H9 (cell line): ENCODE measurements at regions not wholly inside any gene's neighbourhood (a gene's known extent, or its start where the extent isn't known, plus 50 kb on each side); places are given as distances from the start of the nearest gene placed in this dataset.

Experiments used
- DNase-seq: peaks from one replicate; pipeline ENCODE4 v3.0.0-alpha.2; 2017
- H2AFZ ChIP-seq: one replicate; pipeline ENCODE4 v1.6.1; 2013; ENCODE audit warnings: mild to moderate bottlenecking, low read length, control low read depth, moderate library complexity
- H2AK5ac ChIP-seq: 2 replicates; pipeline ENCODE4 v1.6.1; 2013; ENCODE audit warnings: low read length, control low read depth, mixed read lengths; ENCODE audit not compliant: insufficient read length
- H2BK120ac ChIP-seq: one replicate; pipeline ENCODE4 v1.6.1; 2013; ENCODE audit warnings: low read depth, mild to moderate bottlenecking, low read length, control low read depth, inconsistent platforms; ENCODE audit not compliant: poor library complexity, severe bottlenecking
- H2BK12ac ChIP-seq: 2 replicates; pipeline ENCODE4 v1.6.1; 2013; ENCODE audit warnings: low read length, control low read depth, mixed read lengths, low read depth; ENCODE audit not compliant: insufficient read length
- H2BK15ac ChIP-seq: 2 replicates; pipeline ENCODE4 v1.6.1; 2013; ENCODE audit warnings: low read depth, low read length, control low read depth
- H2BK20ac ChIP-seq: one replicate; pipeline ENCODE4 v1.6.1; 2013; ENCODE audit warnings: low read depth, mild to moderate bottlenecking, low read length, control low read depth, inconsistent platforms; ENCODE audit not compliant: poor library complexity, severe bottlenecking
- H2BK5ac ChIP-seq: 2 replicates; pipeline ENCODE4 v1.6.1; 2013; ENCODE audit warnings: low read length, control low read depth, mixed read lengths; ENCODE audit not compliant: insufficient read length
- H3K14ac ChIP-seq: 2 replicates; pipeline ENCODE4 v1.6.1; 2013; ENCODE audit warnings: low read length, control low read depth; ENCODE audit not compliant: insufficient read depth
- H3K18ac ChIP-seq: 2 replicates; pipeline ENCODE4 v1.6.1; 2013; ENCODE audit warnings: low read depth, mild to moderate bottlenecking, mixed read lengths, low read length, control low read depth; ENCODE audit not compliant: insufficient read length
- H3K23ac ChIP-seq: 2 replicates; pipeline ENCODE4 v1.6.1; 2013; ENCODE audit warnings: low read length, control low read depth, mixed read lengths, low read depth; ENCODE audit not compliant: insufficient read length
- H3K23me2 ChIP-seq: 2 replicates; pipeline ENCODE4 v1.6.1; 2013; ENCODE audit warnings: low read depth, mild to moderate bottlenecking, mixed read lengths, low read length, control low read depth; ENCODE audit not compliant: insufficient read length, poor library complexity, severe bottlenecking
- H3K27ac ChIP-seq: 2 replicates; pipeline ENCODE4 v1.5.1; 2013; ENCODE audit warnings: low read length, control low read depth, mixed read lengths, low read depth; ENCODE audit not compliant: insufficient read length
- H3K27me3 ChIP-seq: 2 replicates; pipeline ENCODE4 v1.6.1; 2013; ENCODE audit warnings: low read length, control low read depth, inconsistent platforms; ENCODE audit not compliant: insufficient read depth
- H3K4ac ChIP-seq: 2 replicates; pipeline ENCODE4 v1.6.1; 2013; ENCODE audit warnings: low read depth, mild to moderate bottlenecking, control low read depth, inconsistent platforms, low read length, moderate library complexity
- H3K4me1 ChIP-seq: 2 replicates; pipeline ENCODE4 v1.6.1; 2013; ENCODE audit warnings: low read length, control low read depth, inconsistent platforms; ENCODE audit not compliant: insufficient read depth
- H3K4me2 ChIP-seq: 2 replicates; pipeline ENCODE4 v1.6.1; 2013; ENCODE audit warnings: low read length, control low read depth, mixed read lengths; ENCODE audit not compliant: insufficient read length, insufficient read depth
- H3K56ac ChIP-seq: 2 replicates; pipeline ENCODE4 v1.6.1; 2013; ENCODE audit warnings: low read depth, mild to moderate bottlenecking, mixed read lengths, low read length, control low read depth; ENCODE audit not compliant: insufficient read length
- H3K79me1 ChIP-seq: 2 replicates; pipeline ENCODE4 v1.6.1; 2013; ENCODE audit warnings: low read depth, mild to moderate bottlenecking, moderate library complexity, low read length, control low read depth, inconsistent platforms; ENCODE audit not compliant: insufficient read depth, poor library complexity, severe bottlenecking
- H3K79me2 ChIP-seq: 2 replicates; pipeline ENCODE4 v1.6.1; 2013; ENCODE audit warnings: low read length, control low read depth, inconsistent platforms; ENCODE audit not compliant: insufficient read depth
- H3K9ac ChIP-seq: 2 replicates; pipeline ENCODE4 v1.6.1; 2013; ENCODE audit warnings: low read length, control low read depth, mixed read lengths; ENCODE audit not compliant: insufficient read length; ENCODE audit errors: extremely low read depth
- H3K9me3 ChIP-seq: one replicate; pipeline ENCODE4 v1.6.1; 2013; ENCODE audit warnings: low read depth, low read length, inconsistent platforms; ENCODE audit not compliant: control insufficient read depth
- H3T11ph ChIP-seq: one replicate; pipeline ENCODE4 v1.6.1; 2013; ENCODE audit warnings: mild to moderate bottlenecking, low read length, control low read depth, inconsistent platforms
- H4K20me1 ChIP-seq: one replicate; pipeline ENCODE4 v1.6.1; 2013; ENCODE audit not compliant: control insufficient read depth, insufficient read length, insufficient read depth
- H4K5ac ChIP-seq: 2 replicates; pipeline ENCODE4 v1.6.1; 2013; ENCODE audit warnings: low read depth, mild to moderate bottlenecking, mixed read lengths, low read length, control low read depth; ENCODE audit not compliant: insufficient read length
- H4K8ac ChIP-seq: replicated peaks from 2 replicates; pipeline ENCODE4 v1.6.1; 2013; ENCODE audit warnings: low read length, control low read depth, mixed read lengths, low read depth; ENCODE audit not compliant: insufficient read length
- H4K91ac ChIP-seq: 2 replicates; pipeline ENCODE4 v1.6.1; 2013; ENCODE audit warnings: low read depth, mild to moderate bottlenecking, moderate library complexity, mixed read lengths, low read length, control low read depth; ENCODE audit not compliant: insufficient read length
- H3K27ac Mint-ChIP-seq, 3 experiments: 2 replicates in 2 of 3; 3 replicates in 1 of 3; pipeline ENCODE4 v1.8.0; 2020 to 2021; ENCODE audit warnings: mixed read lengths in 3 of 3, mild to moderate bottlenecking in 1 of 3, moderate library complexity in 1 of 3
- H3K27me3 Mint-ChIP-seq: 2 replicates; pipeline ENCODE4 v1.8.0; 2021; ENCODE audit warnings: low read depth, mild to moderate bottlenecking, moderate library complexity, mixed read lengths
- H3K36me3 Mint-ChIP-seq, 3 experiments: 2 replicates in 2 of 3; 3 replicates in 1 of 3; pipeline ENCODE4 v1.8.0; 2020 to 2021; ENCODE audit warnings: low read depth in 3 of 3, mixed read lengths in 3 of 3; ENCODE audit not compliant: insufficient read depth in 1 of 3
- H3K4me1 Mint-ChIP-seq, 2 experiments: 2 replicates each; pipeline ENCODE4 v1.8.0; 2020; ENCODE audit warnings: mixed read lengths in 2 of 2
- H3K4me3 Mint-ChIP-seq, 2 experiments: 2 replicates in 1 of 2; 3 replicates in 1 of 2; pipeline ENCODE4 v1.8.0; 2020 to 2021; ENCODE audit warnings: mild to moderate bottlenecking in 2 of 2, mixed read lengths in 2 of 2, moderate library complexity in 1 of 2
- H3K9me3 Mint-ChIP-seq, 2 experiments: 2 replicates in 1 of 2; 3 replicates in 1 of 2; pipeline ENCODE4 v1.8.0; 2020; ENCODE audit warnings: mild to moderate bottlenecking in 2 of 2, mixed read lengths in 2 of 2, moderate library complexity in 1 of 2
- WGBS: extraction: QIAGEN DNeasy Blood & Tissue Kit; methylation state at CpG from one replicate; pipeline ENCODE4 v1.1.7; 2013; ENCODE audit warnings: missing lambda C conversion rate, low lambda C conversion rate, mixed read lengths; ENCODE audit not compliant: insufficient read length; ENCODE audit errors: extremely low coverage; 5-methylcytosine and 5-hydroxymethylcytosine counted together
- TF ChIP-seq, protein P1 (sequence below): fragments of 200-600 bp; sonication (generic); conservative IDR thresholded peaks from 3 replicates; pipeline ENCODE4 v1.8.0; 2021; ENCODE audit warnings: antibody characterized with exemption, mild to moderate bottlenecking

DNA sequence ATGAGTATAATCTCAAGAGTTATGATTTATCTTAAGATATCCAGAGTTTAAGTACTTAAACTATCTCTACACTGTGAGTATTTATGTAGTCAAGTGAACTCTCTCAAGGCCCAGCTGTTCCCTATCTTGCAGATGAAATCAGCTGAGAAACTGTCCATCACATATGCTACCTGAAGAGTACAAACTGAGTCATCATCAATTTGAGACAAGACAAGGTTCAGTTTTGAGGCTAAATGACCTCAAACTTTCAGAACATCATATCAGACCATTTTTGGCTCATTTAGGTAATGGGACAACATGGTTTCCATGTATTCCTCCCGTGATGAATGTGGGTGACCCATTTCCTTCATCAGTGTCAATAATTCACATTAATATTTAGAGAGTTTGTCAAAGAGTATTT lies 53.1 kb upstream of the AUTS2 start:
- H3K79me2 ChIP-seq = no peaks in the 10 kb centered on the region
- H2AFZ ChIP-seq = no peak overlapping the region
- H4K5ac ChIP-seq = no peak overlapping the region
- no peak overlapping the region for H2BK20ac ChIP-seq
- TF ChIP-seq, protein P1, sequence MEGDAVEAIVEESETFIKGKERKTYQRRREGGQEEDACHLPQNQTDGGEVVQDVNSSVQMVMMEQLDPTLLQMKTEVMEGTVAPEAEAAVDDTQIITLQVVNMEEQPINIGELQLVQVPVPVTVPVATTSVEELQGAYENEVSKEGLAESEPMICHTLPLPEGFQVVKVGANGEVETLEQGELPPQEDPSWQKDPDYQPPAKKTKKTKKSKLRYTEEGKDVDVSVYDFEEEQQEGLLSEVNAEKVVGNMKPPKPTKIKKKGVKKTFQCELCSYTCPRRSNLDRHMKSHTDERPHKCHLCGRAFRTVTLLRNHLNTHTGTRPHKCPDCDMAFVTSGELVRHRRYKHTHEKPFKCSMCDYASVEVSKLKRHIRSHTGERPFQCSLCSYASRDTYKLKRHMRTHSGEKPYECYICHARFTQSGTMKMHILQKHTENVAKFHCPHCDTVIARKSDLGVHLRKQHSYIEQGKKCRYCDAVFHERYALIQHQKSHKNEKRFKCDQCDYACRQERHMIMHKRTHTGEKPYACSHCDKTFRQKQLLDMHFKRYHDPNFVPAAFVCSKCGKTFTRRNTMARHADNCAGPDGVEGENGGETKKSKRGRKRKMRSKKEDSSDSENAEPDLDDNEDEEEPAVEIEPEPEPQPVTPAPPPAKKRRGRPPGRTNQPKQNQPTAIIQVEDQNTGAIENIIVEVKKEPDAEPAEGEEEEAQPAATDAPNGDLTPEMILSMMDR = no peak
- no peak overlapping the region for H3K27ac ChIP-seq
- H4K91ac ChIP-seq = no peak overlapping the region
- H2BK12ac ChIP-seq = no peak overlapping the region
- no peak overlapping the region for H3K4me2 ChIP-seq
- H3K56ac ChIP-seq = no peak overlapping the region
- H3K4ac ChIP-seq = no peak overlapping the region
- H3K18ac ChIP-seq = no peak overlapping the region
- no peaks in the 10 kb centered on the region for H3K4me1 ChIP-seq
- no peaks in the 10 kb centered on the region for H3K9me3 ChIP-seq
- no peak overlapping the region for H2BK5ac ChIP-seq
- no CpG with 5 or more reads among the region's 1 CpG for WGBS
- H2AK5ac ChIP-seq = no peak overlapping the region
- no peak overlapping the region for H2BK15ac ChIP-seq
- Mint-ChIP-seq H3K9me3 (peaks cover 0 to 2% of the 10 kb centered on the region in 2 experiments; a peak in 1 of 5 replicates), H3K27ac (no peak overlapping the region), H3K4me1 (peaks cover 4 to 9% of the 10 kb centered on the region in 2 experiments; a peak in 3 of 4 replicates), H3K27me3 (peaks cover 5% of the 10 kb centered on the region), H3K36me3 (peaks cover 0 to 3% (median 0%) of the 10 kb centered on the region in 3 experiments; a peak in 1 of 7 replicates), H3K4me3 (no peak overlapping the region)
- DNase-seq = no peak
- H4K20me1 ChIP-seq = no peaks in the 10 kb centered on the region
- H2BK120ac ChIP-seq = no peak overlapping the region
- H3K23ac ChIP-seq = no peak overlapping the region
- H3T11ph ChIP-seq = no peak overlapping the region
- no peaks in the 10 kb centered on the region for H3K27me3 ChIP-seq
- H3K79me1 ChIP-seq = no peaks in the 10 kb centered on the region
- H3K14ac ChIP-seq = no peak overlapping the region
- H3K23me2 ChIP-seq = no peaks in the 10 kb centered on the region
- no peak overlapping the region for H4K8ac ChIP-seq
- H3K9ac ChIP-seq = no peak overlapping the region
